H1 (cell line): ENCODE measurements at regions not wholly inside any gene's neighbourhood (a gene's known extent, or its start where the extent isn't known, plus 50 kb on each side); places are given as distances from the start of the nearest gene placed in this dataset.

Source experiments
- GABPA ChIP-seq: IDR thresholded peaks from 2 replicates; pipeline ENCODE4 v1.6.1; 2011; ENCODE audit warnings: mild to moderate bottlenecking, low read length, moderate library complexity, borderline replicate concordance; ENCODE audit not compliant: insufficient read depth
- JUN ChIP-seq: IDR thresholded peaks from 2 replicates; pipeline ENCODE4 v1.6.1; 2011; ENCODE audit warnings: low read depth, mild to moderate bottlenecking, improper control_type of control experiment, low read length
- TBP ChIP-seq: IDR thresholded peaks from 2 replicates; pipeline ENCODE4 v1.6.1; 2011; ENCODE audit warnings: low read depth, low read length, improper control_type of control experiment
- YY1 ChIP-seq: IDR thresholded peaks from 2 replicates; pipeline ENCODE4 v1.6.1; 2011; ENCODE audit warnings: low read depth, mild to moderate bottlenecking, low read length
- TF ChIP-seq, protein P1 (sequence below), 3 experiments: IDR thresholded peaks; 1 replicate in 2 of 3; 2 replicates in 1 of 3; pipeline versions ENCODE4 v1.5.1 to v1.6.1; 2011; ENCODE audit warnings: low read length in 3 of 3, mild to moderate bottlenecking in 3 of 3, inconsistent platforms in 2 of 3, low read depth in 1 of 3, moderate library complexity in 1 of 3; ENCODE audit not compliant: insufficient read depth in 1 of 3; ENCODE audit errors: control extremely low read depth in 1 of 3

GRCh38 chr1:221217029-221217428, 337.8 kb downstream of the HLX start:
- TF ChIP-seq, protein P1, sequence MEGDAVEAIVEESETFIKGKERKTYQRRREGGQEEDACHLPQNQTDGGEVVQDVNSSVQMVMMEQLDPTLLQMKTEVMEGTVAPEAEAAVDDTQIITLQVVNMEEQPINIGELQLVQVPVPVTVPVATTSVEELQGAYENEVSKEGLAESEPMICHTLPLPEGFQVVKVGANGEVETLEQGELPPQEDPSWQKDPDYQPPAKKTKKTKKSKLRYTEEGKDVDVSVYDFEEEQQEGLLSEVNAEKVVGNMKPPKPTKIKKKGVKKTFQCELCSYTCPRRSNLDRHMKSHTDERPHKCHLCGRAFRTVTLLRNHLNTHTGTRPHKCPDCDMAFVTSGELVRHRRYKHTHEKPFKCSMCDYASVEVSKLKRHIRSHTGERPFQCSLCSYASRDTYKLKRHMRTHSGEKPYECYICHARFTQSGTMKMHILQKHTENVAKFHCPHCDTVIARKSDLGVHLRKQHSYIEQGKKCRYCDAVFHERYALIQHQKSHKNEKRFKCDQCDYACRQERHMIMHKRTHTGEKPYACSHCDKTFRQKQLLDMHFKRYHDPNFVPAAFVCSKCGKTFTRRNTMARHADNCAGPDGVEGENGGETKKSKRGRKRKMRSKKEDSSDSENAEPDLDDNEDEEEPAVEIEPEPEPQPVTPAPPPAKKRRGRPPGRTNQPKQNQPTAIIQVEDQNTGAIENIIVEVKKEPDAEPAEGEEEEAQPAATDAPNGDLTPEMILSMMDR (IDR thresholded peaks at IDR 0.05; ENCODE audit: control extremely low read depth in 1 of 3, insufficient read depth in 1 of 3, low read depth in 1 of 3, low read length in 3 of 3), result no peak
- TF ChIP-seq TBP (no peak), YY1 (no peak), JUN (no peak), GABPA (no peak)
